HG02870 (cell line): ENCODE measurements at regions not wholly inside any gene's neighbourhood (a gene's known extent, or its start where the extent isn't known, plus 50 kb on each side); places are given as distances from the start of the nearest gene placed in this dataset.

Experiments
- ATAC-seq: cut with Tn5 transposase; IDR thresholded peaks from one replicate; pipeline ENCODE4 v1.9.1; 2021; ENCODE audit warnings: mild to moderate bottlenecking, moderate library complexity; ENCODE audit not compliant: unreplicated experiment

DNA sequence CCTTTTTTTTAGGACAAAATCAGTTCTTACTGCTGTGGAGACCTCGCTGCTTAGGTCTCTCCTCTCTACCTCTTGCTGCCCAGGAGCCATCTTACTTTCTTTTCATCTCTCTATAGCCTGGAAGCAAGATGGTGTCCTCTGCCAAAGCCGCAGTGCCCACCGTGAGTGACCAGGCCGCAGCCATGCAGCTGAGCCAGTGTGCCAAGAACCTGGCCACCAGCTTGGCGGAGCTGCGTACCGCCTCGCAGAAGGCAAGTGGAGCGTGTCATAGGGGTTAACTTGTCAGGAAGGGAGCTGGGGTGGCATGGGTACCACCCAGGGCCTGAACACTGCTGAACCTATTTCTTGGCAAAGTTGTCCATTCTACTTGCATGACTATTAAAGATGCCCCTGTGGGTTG lies 320.3 kb upstream of the TPM1 start:
- no peak for ATAC-seq

DNA sequence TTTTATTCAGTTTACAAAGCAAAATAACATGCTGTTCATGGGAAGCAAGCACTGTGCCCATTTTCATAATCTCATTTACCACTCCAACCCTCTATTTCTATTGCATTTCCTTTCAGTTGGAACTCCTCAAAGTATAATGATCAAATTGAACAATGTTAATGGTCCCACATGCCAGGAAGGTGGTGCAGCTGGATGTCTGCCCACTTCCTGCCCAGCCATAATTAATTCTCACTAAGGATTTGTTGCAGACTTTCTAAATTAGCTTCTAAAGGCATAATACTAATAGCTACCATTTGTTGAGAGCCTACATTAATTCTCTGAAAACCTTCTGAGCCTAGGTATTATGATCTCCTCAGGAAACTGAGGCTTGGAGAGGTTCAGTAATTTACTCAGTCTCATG lies 316.1 kb upstream of the TPM1 start:
- ATAC-seq, result no peak

DNA sequence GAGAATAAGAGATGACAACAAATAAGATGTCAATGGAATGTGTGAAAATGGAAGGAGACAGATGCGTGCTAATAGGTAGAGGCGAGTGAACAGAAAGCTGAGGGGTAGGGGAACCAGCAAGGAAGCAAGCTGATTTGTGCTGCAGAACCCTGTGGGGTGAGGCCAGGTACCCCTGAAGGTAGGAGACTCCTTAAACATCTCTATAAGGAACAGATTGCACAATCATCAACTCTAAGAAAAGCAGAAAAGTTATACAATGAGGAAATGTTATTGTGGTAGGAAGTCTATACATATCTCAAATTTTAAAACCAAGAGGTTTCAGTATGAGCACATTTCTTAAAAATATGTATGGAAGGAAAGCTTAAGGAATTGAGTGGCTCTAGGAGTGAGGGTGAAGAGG lies 315.0 kb upstream of the TPM1 start:
- ATAC-seq, result no peak

DNA sequence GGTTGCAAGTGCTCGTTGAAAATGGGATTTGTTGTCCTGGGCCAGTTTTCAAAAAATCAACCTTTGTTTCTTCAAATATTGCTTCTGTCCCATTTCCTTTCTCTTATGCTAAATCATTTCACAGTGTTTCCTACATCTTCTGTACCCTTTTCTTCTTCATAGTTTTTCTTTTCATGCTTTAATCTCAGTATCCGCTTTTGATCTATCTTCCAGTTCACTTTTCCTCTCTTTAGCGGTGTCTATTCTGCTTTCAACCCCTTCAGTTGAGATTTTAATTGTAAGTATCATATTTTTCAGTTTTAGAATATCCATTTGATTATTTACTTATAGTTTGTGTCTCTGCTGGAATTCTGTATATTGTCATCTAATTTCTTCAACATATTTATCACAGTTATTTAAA lies 311.7 kb upstream of the TPM1 start:
- ATAC-seq, result no peak

DNA sequence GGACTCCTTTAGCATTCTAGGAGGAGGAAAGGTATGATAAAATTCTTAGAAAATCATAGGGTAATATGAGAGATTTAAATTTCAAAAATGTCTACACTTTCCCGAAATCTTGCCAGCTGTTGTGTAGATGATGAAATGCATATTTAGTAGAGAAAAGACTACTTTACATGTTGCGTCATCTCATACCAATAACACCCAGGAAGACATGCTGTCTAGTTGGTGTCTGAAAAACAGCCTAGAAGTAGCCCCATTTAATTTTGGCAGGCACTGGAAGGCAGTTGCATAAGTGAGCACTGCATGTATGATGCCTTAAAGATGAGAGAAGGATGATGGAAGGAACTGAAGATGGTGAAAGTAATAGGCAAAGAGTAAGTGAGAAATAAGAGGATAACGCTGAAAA lies 310.5 kb upstream of the TPM1 start:
- no peak for ATAC-seq

DNA sequence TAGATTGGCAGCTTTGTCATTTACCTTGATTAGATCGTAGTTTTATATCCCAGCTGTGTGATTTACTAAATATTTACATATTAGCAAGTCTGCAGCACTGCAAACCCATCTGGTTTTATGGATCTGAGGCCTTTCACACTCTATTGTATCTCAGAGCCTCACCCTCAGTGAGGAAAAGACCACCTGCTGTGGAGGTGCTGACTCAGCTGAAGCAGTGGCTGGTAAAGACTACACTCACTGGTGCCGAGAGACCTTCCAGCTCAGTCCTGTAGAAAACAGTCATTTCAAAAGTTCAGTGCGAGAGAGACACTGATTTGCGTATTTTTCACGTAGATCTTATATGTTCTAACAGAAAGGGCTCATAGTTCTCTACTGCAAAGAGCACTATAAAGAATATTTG lies 307.8 kb upstream of the TPM1 start:
- no peak for ATAC-seq

DNA sequence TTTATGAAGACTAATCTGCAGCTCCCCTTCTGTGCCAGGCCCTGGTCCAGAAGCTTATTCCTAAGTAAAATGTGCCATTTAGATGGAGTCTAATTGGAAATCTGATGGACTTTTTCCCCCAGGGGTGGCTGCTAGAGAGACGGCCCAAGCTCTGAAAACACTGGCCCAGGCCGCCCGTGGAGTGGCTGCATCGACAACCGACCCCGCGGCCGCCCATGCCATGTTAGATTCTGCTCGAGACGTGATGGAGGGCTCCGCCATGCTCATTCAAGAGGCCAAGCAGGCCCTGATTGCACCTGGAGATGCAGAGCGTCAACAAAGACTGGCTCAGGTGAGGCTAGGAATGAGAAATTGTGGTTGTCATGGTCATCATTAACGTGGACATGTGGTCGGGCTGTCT lies 305.8 kb upstream of the TPM1 start:
- ATAC-seq, result no peak

DNA sequence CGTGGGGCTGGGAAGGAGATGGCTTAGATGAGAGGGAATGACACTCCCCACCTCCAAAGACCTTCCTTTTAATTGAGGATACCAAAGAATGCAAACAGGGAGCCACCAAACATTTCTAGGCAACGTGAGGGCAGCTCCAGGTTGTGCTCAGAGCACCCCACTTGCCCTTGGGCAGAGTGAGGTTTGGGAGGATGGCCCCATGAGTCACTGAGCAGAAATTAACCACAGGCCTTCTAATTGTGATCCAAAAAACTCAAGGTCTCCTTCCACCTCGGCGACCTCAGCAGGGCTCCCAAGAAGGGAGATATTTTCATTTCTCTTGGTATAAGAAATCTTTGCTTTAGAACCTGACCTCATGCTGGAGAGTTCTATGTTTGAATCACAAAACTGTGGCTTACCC lies 305.0 kb upstream of the TPM1 start:
- ATAC-seq, result no peak

DNA sequence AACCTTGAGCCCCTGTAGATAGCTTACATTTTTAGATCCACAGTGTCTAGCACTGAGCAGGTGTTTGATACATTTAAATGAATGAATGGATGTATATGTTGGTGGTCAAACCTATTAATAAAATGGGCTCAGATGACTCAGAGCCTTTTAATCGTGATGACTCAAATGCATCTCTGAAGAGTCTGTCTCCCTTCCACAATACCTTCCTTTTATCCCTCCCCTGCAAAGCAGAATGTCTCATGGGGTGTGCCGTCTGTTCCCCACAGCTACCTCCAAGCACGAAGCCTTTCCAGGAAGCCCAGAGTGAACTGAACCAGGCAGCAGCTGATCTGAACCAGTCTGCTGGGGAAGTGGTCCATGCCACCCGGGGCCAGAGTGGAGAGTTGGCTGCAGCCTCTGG lies 303.5 kb upstream of the TPM1 start:
- ATAC-seq, result no peak

DNA sequence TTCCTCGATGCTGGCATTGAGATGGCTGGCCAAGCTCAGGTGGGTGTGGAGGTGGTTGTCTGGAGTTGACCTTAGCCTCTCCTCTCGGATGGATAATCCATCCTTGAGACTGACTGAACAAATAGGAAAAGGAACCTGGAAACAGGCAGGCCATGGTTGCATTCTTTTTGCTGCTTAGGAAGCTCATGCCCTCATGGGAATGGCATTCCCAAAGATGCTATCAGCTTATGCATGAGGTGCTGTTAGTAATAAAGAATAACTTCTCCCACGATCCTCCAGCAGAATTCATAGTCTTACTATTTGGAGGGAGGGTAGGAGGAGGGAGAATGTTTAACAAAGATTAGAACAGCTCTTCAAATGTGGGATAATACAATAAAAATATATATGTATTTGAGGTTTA lies 303.0 kb upstream of the TPM1 start:
- ATAC-seq, result no peak

DNA sequence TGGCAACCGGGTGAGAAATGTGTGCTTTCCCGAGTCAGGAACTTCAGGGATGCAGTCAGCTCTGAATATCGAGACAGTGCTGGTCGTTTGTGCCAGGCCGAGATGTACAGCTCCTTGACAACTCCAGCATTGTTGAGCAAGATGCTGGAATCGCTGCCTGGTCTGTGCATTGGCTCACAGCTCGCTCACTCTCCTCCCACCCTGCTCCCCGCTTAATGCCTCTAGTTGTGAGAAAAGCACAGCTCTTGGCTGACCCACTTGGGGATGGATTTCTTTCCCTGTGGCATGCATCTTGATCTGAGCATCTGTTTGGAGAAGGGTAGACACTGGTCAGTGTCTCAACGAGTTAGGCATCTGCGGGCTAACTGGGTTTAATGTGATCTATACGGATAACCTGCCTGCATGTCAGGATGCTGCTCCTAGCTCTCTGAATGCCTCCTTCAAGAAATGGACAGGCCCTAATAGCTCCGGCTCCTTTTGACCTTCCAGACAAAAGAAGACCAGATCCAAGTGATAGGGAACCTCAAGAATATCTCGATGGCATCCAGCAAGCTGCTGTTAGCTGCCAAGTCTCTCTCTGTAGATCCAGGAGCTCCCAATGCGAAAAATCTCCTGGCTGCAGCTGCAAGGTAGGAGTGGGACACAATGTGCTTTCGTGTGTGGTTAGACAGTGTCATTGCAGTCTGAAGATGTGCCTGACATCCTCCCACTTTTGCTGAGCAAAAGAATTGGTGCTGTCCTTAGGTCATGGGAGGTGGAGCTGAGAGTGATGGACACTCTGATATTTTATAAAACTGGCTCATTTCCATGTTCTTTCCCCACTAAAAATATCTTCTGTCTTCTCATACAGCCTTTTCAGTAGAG lies 302.2 kb upstream of the TPM1 start:
- ATAC-seq, result no peak

DNA sequence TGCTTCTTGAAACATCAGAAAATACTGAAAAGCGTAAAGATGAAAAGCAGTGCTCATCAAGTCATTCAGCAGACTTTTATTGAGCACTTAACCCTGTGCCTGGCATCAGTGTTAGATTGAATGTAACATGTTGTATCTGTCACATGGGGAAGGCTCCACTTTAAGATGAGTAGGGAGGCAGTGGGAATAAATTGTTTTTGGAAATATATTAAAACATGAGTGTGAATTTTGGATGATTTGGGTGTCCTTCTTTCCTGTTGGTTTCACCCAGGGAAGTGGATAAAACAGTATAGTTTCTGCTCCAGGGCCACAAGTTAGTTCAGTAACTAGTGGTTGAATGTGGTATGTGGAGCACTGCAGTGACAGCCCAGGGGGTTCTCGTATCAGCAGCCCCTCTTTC lies 301.4 kb upstream of the TPM1 start:
- no peak for ATAC-seq

DNA sequence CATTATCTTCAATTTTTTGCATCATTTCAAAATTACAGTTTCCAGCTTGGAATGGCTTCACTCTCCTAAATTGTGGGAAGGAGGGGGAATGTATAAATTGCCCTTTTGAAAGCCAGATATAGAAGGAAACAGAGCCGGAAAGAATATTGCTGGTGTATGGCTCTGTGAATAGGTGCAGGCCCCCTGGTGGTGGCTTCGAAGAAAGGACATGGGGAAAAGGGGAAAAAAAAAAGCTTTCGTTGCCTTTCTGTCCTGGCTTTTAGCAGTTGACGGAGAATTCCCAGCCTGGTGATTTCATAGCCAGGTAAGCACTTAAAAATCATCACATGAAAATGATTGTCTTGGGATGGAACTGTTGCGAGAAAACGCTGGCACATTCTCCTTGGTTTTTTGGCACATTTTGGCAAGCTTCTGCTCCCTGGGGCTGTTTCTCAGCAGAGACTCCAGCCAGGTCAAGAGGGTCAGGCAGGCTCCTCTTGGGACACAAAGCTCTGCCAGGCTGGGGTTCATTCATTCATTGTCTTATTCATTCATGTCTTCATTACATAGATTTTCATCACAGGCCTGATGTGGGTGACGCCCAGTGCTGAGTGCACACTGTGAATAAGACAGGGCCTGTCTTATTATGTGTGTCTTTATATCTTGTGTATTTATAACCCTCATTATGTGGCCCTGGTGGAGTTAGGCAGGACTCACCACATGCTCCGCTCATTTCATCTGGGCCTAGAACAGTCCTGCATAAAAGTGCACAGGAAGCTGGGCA lies 300.0 kb upstream of the TPM1 start:
- ATAC-seq, result no peak

DNA sequence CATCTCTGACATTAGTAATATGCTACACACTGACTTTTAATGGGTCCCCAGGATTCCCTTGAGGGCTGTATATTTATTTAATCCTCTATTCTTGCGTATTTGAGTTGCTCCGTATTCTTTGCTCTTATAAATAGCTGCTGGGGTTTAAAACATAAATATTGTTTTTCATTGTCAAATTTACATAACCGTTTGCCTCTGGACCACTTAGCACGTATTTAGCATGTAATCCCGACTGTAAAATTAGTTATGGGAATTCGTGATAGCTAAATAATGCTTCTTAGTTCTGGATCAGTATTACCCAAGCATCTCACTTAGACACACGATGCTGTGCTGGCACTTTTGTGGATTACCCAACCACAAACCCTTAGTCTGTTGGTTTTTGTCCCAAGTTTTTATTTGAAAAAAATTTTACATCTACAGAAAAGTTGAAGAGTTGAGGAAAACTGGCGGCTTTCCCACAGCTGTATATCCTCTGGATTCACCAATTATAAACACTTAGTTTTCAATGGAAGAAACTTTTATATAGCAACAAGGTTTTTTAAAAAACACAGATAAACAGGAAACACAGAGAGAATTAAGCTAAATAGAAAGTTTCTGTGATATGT lies 296.8 kb upstream of the TPM1 start:
- ATAC-seq, result no peak

DNA sequence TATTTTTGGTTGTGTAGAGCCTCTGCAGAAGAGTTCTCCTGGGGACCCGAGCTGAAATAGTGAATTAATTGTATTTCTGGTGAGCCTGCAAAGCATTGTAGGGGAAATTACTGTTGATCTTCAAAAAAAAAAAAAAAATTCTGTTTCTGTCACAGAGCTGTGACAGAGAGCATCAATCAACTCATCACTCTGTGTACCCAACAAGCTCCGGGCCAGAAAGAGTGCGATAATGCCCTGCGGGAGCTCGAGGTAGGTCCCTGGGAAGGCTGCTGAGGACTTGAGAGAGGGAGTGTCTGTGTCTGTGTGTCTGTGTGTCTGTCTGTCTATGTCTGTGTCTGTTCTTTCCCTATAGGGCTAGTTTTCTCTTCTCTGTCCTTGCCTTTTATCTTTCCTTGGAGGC lies 294.4 kb upstream of the TPM1 start:
- ATAC-seq, result no peak

DNA sequence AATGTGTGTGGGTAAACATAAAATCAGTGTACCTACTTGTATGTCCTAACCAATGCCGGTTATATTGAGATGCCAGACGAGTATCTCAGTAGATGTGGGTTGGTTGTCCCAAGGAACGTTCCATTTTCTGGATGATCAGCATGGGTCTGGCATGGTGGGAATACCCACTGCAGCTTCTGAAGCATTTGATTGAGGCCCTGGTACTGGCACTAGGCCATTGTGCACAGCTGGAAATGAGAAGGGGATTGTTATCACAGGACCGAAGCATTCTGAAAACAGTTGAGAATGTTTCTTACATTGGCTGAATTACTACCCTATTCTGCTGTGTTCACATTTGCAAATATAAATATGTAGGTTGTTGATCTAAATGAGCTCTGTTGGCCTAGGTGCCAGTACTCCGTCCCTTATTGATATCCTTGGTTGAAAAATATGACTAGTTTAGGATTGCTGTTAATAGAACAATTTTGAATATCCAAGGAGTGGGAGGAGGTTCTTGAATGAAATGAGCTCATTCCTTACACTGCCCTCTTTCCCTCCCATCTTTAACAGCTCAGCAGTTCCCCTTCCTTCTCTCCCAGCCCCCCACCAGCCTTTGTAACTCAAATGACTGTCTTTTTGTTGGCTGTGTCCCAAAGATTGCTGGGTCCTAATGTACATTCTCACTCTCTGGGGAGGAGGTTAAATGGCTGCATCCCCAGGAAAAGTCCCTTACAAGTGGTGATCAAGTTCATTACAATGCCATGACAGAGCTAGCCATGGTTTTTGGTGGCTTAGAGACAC lies 293.3 kb upstream of the TPM1 start:
- no peak for ATAC-seq

DNA sequence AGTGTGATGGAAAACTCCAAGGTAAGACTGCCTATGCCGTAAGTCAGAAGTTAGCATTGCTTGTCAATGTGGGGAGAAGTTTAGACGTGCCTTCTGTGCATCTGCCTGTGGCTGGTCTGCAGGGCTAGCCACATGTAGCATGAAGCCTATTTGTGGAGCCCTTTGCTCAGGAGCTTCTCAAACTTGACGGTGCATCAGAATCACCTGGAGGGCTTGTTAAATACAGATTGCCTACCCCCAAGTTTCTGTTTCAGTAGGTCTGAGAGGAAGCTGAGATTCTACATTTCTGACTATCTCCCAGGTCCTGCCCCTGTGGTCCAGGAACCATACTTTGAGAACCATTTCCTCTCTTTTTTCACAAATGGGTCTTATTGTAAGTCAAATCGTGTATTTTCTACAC lies 292.1 kb upstream of the TPM1 start:
- no peak for ATAC-seq

DNA sequence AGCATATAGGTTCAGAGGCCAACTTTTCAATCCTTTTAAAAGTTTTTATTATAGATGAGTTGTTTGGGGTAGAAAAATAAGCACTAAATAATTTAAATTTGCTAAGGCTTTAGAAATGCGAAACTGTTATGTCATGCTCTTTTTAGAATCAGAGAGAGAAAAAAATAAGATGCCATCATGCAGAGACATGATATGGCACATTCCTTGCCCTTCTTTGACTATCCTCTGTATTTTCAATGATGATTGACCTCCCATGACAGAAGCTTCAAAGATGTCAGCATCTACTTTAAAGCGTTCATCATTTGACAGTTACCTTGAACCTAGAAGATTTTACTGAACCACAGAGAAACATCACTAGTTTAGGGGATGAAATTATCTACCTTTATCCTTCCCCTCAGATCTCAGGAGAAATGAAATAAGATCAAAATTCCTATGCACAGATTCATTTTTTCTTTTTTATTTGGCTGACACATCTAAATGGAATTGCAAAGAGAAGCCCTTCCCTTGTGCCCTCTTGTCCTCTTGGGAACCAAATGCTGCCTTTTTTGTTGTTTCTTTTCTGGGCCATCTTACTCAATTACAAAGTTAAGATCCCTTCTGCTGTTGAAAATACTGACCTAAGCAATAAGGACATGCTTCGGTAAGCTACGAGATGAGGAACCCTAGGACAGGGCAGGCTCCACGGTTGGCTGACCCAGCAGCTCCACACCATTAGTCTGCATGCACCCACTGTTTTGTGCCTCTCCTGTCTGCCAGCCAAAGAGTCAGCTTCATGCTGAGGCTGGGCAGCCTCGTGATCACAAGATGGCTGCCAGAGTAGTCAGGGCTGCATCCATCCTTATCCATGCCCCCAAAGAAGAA lies 289.7 kb upstream of the TPM1 start:
- no peak for ATAC-seq

DNA sequence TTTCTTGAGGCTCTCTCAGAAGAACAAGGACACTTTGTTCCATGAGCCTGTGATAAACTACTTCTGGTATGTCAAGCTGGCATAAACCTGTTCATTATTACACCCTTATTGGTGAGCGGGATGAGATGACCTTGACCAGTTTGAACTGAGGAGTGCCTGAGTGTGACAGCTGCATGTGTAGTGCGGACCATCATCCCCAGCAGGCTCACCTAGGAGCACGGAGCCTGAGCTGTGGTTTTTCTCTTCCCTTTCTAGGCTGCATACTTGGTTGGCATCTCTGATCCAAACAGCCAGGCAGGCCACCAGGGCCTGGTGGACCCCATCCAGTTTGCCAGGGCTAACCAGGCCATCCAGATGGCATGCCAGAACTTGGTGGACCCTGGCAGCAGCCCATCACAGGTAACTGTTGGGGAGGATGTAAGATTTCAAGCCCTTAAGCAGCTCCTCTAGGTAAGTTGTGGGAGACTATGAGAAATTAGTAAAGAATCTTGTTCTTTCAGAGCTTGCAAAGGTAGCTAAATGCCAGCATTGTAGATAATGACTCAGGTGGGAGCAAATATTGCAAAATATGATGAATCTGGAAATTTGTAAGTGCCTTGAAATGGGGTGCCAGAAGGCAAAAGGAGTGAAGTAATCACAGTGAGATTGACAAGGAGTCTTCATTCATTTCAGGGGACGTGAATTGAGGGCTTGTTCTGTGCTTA lies 288.9 kb upstream of the TPM1 start:
- no peak for ATAC-seq
